Hepatocyte (in vitro differentiated cells): ENCODE measurements at regions not wholly inside any gene's neighbourhood (a gene's known extent, or its start where the extent isn't known, plus 50 kb on each side); places are given as distances from the start of the nearest gene placed in this dataset.
A peak's percentile ranks its signal among the peaks of the same experiment; 100 is the strongest.

ENCODE experiments used
- DNase-seq: peaks from one replicate; pipeline ENCODE4 v3.0.0-alpha.2; 2016; ENCODE audit warnings: low spot score
- H2AFZ ChIP-seq: fragments of 200-600 bp; sonication (generic); 2 replicates; pipeline ENCODE4 v1.6.0; 2016; ENCODE audit warnings: antibody characterized with exemption, mild to moderate bottlenecking
- H3K27ac ChIP-seq: fragments of 200-600 bp; sonication (generic); 2 replicates; pipeline ENCODE4 v1.5.1; 2016; ENCODE audit warnings: mild to moderate bottlenecking
- H3K27me3 ChIP-seq: fragments of 200-600 bp; sonication (generic); 2 replicates; pipeline ENCODE4 v1.6.1; 2016
- H3K36me3 ChIP-seq: fragments of 200-600 bp; sonication (generic); replicated peaks from 2 replicates; pipeline ENCODE4 v1.5.1; 2016; ENCODE audit warnings: low read depth; ENCODE audit not compliant: insufficient read depth
- H3K4me1 ChIP-seq: fragments of 200-600 bp; sonication (generic); 2 replicates; pipeline ENCODE4 v1.5.1; 2016; ENCODE audit warnings: mild to moderate bottlenecking, moderate library complexity; ENCODE audit not compliant: insufficient read depth
- H3K4me2 ChIP-seq: fragments of 200-600 bp; sonication (generic); 2 replicates; pipeline ENCODE4 v1.6.0; 2016
- H3K4me3 ChIP-seq: fragments of 200-600 bp; sonication (generic); 2 replicates; pipeline ENCODE4 v1.5.1; 2016; ENCODE audit warnings: mild to moderate bottlenecking
- H3K79me2 ChIP-seq: fragments of 200-600 bp; sonication (generic); 2 replicates; pipeline ENCODE4 v1.6.0; 2017; ENCODE audit warnings: mild to moderate bottlenecking
- H3K9me2 ChIP-seq: fragments of 200-600 bp; sonication (generic); replicated peaks from 2 replicates; pipeline ENCODE4 v1.6.0; 2017; ENCODE audit warnings: mild to moderate bottlenecking; ENCODE audit not compliant: insufficient read depth
- H3K9me3 ChIP-seq: fragments of 200-600 bp; sonication (generic); 2 replicates; pipeline ENCODE4 v1.5.1; 2016; ENCODE audit warnings: low read depth, mild to moderate bottlenecking
- H4K20me1 ChIP-seq: fragments of 200-600 bp; sonication (generic); 2 replicates; pipeline ENCODE4 v1.6.0; 2016; ENCODE audit warnings: mild to moderate bottlenecking; ENCODE audit not compliant: insufficient read depth, poor library complexity, severe bottlenecking
- EZH2 ChIP-seq: fragments of 200-600 bp; sonication (generic); IDR thresholded peaks from 2 replicates; pipeline ENCODE4 v1.6.1; 2016; ENCODE audit warnings: antibody characterized with exemption, mild to moderate bottlenecking, borderline replicate concordance
- EZH2phosphoT487 ChIP-seq: fragments of 200-600 bp; sonication (generic); IDR thresholded peaks from one replicate; pipeline ENCODE4 v1.6.1; 2018; ENCODE audit warnings: antibody characterized with exemption, mild to moderate bottlenecking, low read depth, moderate library complexity; ENCODE audit not compliant: unreplicated experiment, severe bottlenecking
- WGBS: methylation state at CpG from one replicate; pipeline ENCODE4 v1.1.6; 2016; ENCODE audit warnings: low lambda C conversion rate; ENCODE audit errors: missing lambda C conversion rate; 5-methylcytosine and 5-hydroxymethylcytosine counted together
- TF ChIP-seq, protein P1 (sequence below): fragments of 200-600 bp; sonication (generic); IDR thresholded peaks from 2 replicates; pipeline ENCODE4 v1.5.1; 2016; ENCODE audit warnings: antibody characterized with exemption, mild to moderate bottlenecking; ENCODE audit not compliant: poor library complexity

DNA sequence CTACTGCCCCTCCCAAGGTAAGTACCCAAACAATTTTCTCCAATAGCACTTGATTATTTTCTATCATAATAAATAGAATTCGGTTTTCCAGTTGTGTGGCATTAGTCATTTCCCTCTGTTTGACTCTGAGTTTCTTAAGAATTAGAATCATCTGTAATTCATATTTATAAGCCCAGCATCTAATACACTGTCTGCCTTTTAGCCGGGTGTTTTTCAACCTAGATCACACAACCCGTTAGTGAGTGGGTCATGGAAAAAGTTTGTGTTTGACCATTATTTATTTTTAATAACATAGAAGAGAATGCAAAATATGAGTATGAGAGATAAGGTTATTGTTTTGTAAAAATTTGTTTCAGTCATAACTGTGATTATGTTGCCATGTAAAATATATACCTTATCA is 701.6 kb downstream of the RFPL4B start:
- no peak for DNase-seq
- Histone ChIP-seq H3K27me3 (no peaks in the 10 kb centered on the region), H2AFZ (no peak overlapping the region), H3K27ac (no peak overlapping the region), H3K36me3 (no peaks in the 10 kb centered on the region), H3K4me1 (no peaks in the 10 kb centered on the region), H4K20me1 (no peaks in the 10 kb centered on the region), H3K4me3 (no peak overlapping the region), H3K9me2 (no peaks in the 10 kb centered on the region), H3K4me2 (no peak overlapping the region), H3K9me3 (no peaks in the 10 kb centered on the region), H3K79me2 (no peaks in the 10 kb centered on the region)
- TF ChIP-seq EZH2: no peak
- TF ChIP-seq, protein P1, sequence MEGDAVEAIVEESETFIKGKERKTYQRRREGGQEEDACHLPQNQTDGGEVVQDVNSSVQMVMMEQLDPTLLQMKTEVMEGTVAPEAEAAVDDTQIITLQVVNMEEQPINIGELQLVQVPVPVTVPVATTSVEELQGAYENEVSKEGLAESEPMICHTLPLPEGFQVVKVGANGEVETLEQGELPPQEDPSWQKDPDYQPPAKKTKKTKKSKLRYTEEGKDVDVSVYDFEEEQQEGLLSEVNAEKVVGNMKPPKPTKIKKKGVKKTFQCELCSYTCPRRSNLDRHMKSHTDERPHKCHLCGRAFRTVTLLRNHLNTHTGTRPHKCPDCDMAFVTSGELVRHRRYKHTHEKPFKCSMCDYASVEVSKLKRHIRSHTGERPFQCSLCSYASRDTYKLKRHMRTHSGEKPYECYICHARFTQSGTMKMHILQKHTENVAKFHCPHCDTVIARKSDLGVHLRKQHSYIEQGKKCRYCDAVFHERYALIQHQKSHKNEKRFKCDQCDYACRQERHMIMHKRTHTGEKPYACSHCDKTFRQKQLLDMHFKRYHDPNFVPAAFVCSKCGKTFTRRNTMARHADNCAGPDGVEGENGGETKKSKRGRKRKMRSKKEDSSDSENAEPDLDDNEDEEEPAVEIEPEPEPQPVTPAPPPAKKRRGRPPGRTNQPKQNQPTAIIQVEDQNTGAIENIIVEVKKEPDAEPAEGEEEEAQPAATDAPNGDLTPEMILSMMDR: no peak
- no peak for TF ChIP-seq EZH2phosphoT487
- WGBS: 86% methylated on average over 3 of the region's 3 CpGs

GRCh38 chr6:113049190-113049589 is 702.1 kb downstream of the RFPL4B start:
- Histone ChIP-seq H3K27ac (no peak overlapping the region), H3K4me1 (no peaks in the 10 kb centered on the region), H3K9me2 (no peaks in the 10 kb centered on the region), H2AFZ (no peak overlapping the region), H3K27me3 (no peaks in the 10 kb centered on the region), H3K4me3 (no peak overlapping the region), H3K79me2 (no peaks in the 10 kb centered on the region), H4K20me1 (no peaks in the 10 kb centered on the region), H3K9me3 (no peaks in the 10 kb centered on the region), H3K4me2 (no peak overlapping the region), H3K36me3 (no peaks in the 10 kb centered on the region)
- TF ChIP-seq EZH2phosphoT487: no peak
- no peak for DNase-seq
- WGBS: 94% methylated on average over 2 of the region's 2 CpGs

DNA sequence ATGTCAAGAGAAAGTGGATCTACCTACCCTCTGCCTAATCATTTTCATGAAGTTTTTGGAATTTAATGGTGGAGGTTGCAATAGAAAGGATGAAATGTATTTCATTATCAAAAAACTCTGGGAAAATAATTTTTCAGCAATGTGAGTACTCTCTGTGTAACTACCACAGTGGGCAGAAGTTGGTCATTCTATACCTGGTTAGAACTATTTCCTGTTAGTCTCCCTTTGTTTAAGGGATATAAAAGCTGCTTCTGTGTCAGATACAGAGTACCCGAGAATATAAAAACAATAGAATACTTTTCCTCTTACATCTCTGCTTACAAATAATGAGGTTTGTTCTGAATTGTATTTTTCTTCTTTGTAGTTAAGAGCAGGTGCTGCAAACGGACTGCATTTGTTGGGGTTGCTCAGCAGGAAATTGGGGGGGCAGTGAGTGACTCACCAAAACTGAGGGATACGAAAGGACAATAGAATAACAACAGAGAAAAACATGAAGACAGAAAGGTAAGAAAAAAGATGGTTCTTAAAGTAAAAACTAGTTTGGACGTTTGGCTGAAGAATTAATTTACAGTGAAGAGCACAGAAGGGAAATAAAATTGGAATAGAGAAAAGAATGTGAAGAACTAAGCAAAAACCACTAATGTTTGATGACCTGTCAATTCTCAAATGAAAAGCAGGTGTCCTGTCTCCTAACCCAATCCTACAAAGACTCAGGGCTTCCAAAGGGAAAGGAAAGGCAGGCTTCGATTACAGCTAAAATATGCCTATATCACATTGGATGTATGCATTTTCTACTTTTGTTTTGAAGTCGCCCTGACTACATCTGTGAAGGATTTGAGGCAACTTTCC is 703.1 kb downstream of the RFPL4B start:
- Histone ChIP-seq H3K27ac (no peak overlapping the region), H3K79me2 (no peaks in the 10 kb centered on the region), H3K4me3 (no peak overlapping the region), H3K4me1 (no peaks in the 10 kb centered on the region), H3K9me3 (no peaks in the 10 kb centered on the region), H2AFZ (no peak overlapping the region), H3K36me3 (no peaks in the 10 kb centered on the region), H3K4me2 (peak overlapping the region; percentile 29), H4K20me1 (no peaks in the 10 kb centered on the region), H3K27me3 (no peaks in the 10 kb centered on the region), H3K9me2 (no peaks in the 10 kb centered on the region)
- no peak for DNase-seq
- WGBS: 58% methylated on average over 6 of the region's 6 CpGs
- TF ChIP-seq, protein P1: no peak
- TF ChIP-seq EZH2phosphoT487 (no peak), EZH2 (no peak)

DNA sequence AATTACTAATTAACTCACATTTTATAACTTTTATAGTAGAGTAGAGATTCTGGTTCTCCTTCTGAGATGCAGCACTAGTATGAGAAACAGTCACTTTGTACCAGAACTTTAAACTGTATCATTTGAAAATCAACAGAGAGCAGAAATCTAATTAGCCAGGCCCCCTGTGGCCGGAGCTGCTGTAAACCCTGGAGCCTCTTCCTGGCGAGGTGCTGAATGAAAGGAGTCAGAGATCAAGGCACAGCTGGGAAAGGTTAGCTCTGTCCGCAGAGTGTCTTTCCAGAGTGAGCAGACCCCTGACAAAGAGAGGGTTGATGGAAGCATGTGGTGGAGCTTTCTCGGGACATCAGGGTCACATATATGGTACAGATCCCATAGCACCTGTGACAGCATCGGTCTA is 703.8 kb downstream of the RFPL4B start:
- 60% methylated on average over 5 of the region's 5 CpGs for WGBS
- DNase-seq: no peak

More for the DNA sequence above, 703.8 kb downstream of the RFPL4B start:
- no peak for TF ChIP-seq EZH2
- TF ChIP-seq, protein P1: no peak
- Histone ChIP-seq H3K9me3 (no peaks in the 10 kb centered on the region), H3K27me3 (no peaks in the 10 kb centered on the region), H3K4me1 (no peaks in the 10 kb centered on the region), H4K20me1 (no peaks in the 10 kb centered on the region), H3K4me2 (peak overlapping the region; percentile 29), H3K27ac (no peak overlapping the region), H2AFZ (no peak overlapping the region), H3K9me2 (no peaks in the 10 kb centered on the region), H3K36me3 (no peaks in the 10 kb centered on the region), H3K79me2 (no peaks in the 10 kb centered on the region), H3K4me3 (no peak overlapping the region)
